ENCODE measurements at regions not wholly inside any gene's neighbourhood (a gene's known extent, or its start where the extent isn't known, plus 50 kb on each side); places are given as distances from the start of the nearest gene placed in this dataset.
A peak's percentile ranks its signal among the peaks of the same experiment; 100 is the strongest.
"Not testable (repeated sequence)": the region's sequence is repeated elsewhere in the genome, so short reads cannot be mapped to it uniquely, and the experiment has no call there.

DNA sequence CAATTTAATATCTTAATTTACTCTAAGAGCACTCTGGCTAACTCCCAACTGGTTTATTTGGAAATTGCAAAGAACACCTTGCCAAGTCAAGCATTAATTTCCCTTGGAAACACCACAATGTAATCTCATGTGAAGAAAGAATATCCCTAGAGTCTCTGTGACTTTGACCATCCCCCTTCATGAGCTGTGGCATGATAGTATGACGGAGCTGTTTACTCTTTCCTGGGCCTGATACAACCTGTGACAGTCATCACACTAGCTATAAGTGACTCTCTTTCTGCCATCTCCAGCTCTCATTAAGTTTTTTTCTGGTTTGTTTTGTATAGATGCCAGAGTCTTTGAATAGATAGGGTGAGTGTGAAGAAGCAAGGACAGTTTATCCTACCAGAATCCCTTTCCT is 470.3 kb upstream of the JARID2 start:
- no peak overlapping the region for H2AFZ ChIP-seq (ENCODE audit: low read length)
- H3K27me3 ChIP-seq (ENCODE audit: insufficient read depth, low read length): no peaks in the 10 kb centered on the region
- H3K4me1 ChIP-seq (ENCODE audit: insufficient read depth, low read length): no peaks in the 10 kb centered on the region
- no peak overlapping the region for H3K4me3 ChIP-seq (ENCODE audit: insufficient read depth, low read length)
- TF ChIP-seq CTCF (IDR thresholded peaks at IDR 0.05; ENCODE audit: extremely low read depth, low read depth, low read length): no peak
- H3K9me3 ChIP-seq (ENCODE audit: low read depth, low read length): no peaks in the 10 kb centered on the region
- no peaks in the 10 kb centered on the region for H4K20me1 ChIP-seq (ENCODE audit: insufficient read depth, low read length)
- no peak for DNase-seq (ENCODE audit: insufficient read length, low spot score, missing footprints)
- H3K79me2 ChIP-seq (ENCODE audit: insufficient read depth, low read length): no peaks in the 10 kb centered on the region
- no peaks in the 10 kb centered on the region for H3K36me3 ChIP-seq (ENCODE audit: insufficient read depth, low read length)
- no peak overlapping the region for H3K4me2 ChIP-seq (ENCODE audit: insufficient read depth, low read length)
- H3K27ac ChIP-seq (ENCODE audit: low read depth, low read length): no peak overlapping the region

DNA sequence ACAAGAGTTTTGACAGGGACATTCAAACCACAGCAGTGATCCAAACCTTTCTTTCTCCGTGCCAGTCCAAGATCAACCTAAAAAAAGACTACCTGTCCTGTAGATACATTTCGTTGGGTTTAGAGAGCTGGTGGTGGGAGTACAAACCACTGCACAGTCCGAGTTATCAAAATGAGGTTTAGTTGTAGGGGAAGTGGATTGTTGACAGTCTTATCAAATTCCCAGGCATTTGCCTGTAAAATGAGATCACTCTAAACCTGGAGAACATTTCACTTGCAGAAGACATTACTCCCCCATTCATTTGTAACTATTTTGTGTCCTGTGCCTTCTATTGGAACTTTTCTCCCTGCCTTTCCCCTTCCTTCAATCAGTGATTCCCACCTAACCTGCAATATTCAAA is 469.6 kb upstream of the JARID2 start:
- H3K36me3 ChIP-seq (ENCODE audit: insufficient read depth, low read length): no peaks in the 10 kb centered on the region
- no peaks in the 10 kb centered on the region for H4K20me1 ChIP-seq (ENCODE audit: insufficient read depth, low read length)
- H3K27me3 ChIP-seq (ENCODE audit: insufficient read depth, low read length): no peaks in the 10 kb centered on the region
- H2AFZ ChIP-seq (ENCODE audit: low read length): no peak overlapping the region
- no peak overlapping the region for H3K27ac ChIP-seq (ENCODE audit: low read depth, low read length)
- no peaks in the 10 kb centered on the region for H3K4me1 ChIP-seq (ENCODE audit: insufficient read depth, low read length)
- DNase-seq (ENCODE audit: insufficient read length, low spot score, missing footprints): no peak
- H3K4me2 ChIP-seq (ENCODE audit: insufficient read depth, low read length): no peak overlapping the region
- no peak for TF ChIP-seq CTCF (IDR thresholded peaks at IDR 0.05; ENCODE audit: extremely low read depth, low read depth, low read length)
- H3K79me2 ChIP-seq (ENCODE audit: insufficient read depth, low read length): no peaks in the 10 kb centered on the region
- no peaks in the 10 kb centered on the region for H3K9me3 ChIP-seq (ENCODE audit: low read depth, low read length)
- no peak overlapping the region for H3K4me3 ChIP-seq (ENCODE audit: insufficient read depth, low read length)

- no peaks in the 10 kb centered on the region for H3K79me2 ChIP-seq (ENCODE audit: insufficient read depth, low read length)
- no peak overlapping the region for H2AFZ ChIP-seq (ENCODE audit: low read length)
- H3K27ac ChIP-seq (ENCODE audit: low read depth, low read length): no peak overlapping the region
- no peaks in the 10 kb centered on the region for H3K27me3 ChIP-seq (ENCODE audit: insufficient read depth, low read length)
- peak; percentile 46 for DNase-seq (ENCODE audit: insufficient read length, low spot score, missing footprints)
- no peak overlapping the region for H3K4me3 ChIP-seq (ENCODE audit: insufficient read depth, low read length)
- TF ChIP-seq CTCF (IDR thresholded peaks at IDR 0.05; ENCODE audit: extremely low read depth, low read depth, low read length): no peak
- no peaks in the 10 kb centered on the region for H3K9me3 ChIP-seq (ENCODE audit: low read depth, low read length)
- H3K4me1 ChIP-seq (ENCODE audit: insufficient read depth, low read length): no peaks in the 10 kb centered on the region
- H4K20me1 ChIP-seq (ENCODE audit: insufficient read depth, low read length): no peaks in the 10 kb centered on the region
- no peaks in the 10 kb centered on the region for H3K36me3 ChIP-seq (ENCODE audit: insufficient read depth, low read length)
- H3K4me2 ChIP-seq (ENCODE audit: insufficient read depth, low read length): no peak overlapping the region
Measured at GRCh38 chr6:14781772-14782525, 463.9 kb upstream of the JARID2 start.

DNA sequence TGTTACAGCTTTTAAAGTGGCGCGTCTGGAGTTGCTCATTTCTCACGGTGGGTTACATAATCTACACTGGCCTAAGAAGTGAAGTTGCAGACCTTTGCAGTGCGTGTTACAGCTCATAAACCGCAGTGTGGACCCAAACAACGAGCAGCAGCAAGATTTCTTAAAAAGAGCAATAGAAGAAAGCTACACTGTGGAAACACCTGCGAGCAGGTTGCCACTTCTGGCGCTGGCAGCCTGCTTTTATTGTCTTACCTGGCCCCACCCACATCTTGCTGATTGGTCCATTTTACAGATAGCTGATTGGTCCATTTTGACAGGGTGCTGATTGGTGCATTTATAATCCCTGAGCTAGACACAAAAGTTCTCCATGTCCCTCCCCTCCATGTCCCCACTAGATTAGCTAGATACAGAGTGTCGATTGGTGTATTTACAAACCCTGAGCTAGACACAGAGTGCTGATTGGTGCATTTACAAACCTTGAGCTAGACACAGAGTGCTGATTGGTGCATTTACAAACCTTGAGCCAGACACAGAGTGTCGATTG is 462.9 kb upstream of the JARID2 start:
- not testable (repeated sequence) for H4K20me1 ChIP-seq (ENCODE audit: insufficient read depth, low read length); H3K4me1 ChIP-seq (ENCODE audit: insufficient read depth, low read length); H3K79me2 ChIP-seq (ENCODE audit: insufficient read depth, low read length); H3K4me2 ChIP-seq (ENCODE audit: insufficient read depth, low read length); H2AFZ ChIP-seq (ENCODE audit: low read length); H3K27ac ChIP-seq (ENCODE audit: low read depth, low read length); DNase-seq (ENCODE audit: insufficient read length, low spot score, missing footprints); H3K27me3 ChIP-seq (ENCODE audit: insufficient read depth, low read length); H3K36me3 ChIP-seq (ENCODE audit: insufficient read depth, low read length); H3K4me3 ChIP-seq (ENCODE audit: insufficient read depth, low read length); H3K9me3 ChIP-seq (ENCODE audit: low read depth, low read length)
